NCI-H345 (cell line): ENCODE measurements at regions not wholly inside any gene's neighbourhood (a gene's known extent, or its start where the extent isn't known, plus 50 kb on each side); places are given as distances from the start of the nearest gene placed in this dataset.
"Not testable (repeated sequence)": the region's sequence is repeated elsewhere in the genome, so short reads cannot be mapped to it uniquely, and the experiment has no call there.

ENCODE experiments used
- DNase-seq: peaks from one replicate; lab custom pipeline; 2025; lab: John Stamatoyannopoulos, UW

DNA sequence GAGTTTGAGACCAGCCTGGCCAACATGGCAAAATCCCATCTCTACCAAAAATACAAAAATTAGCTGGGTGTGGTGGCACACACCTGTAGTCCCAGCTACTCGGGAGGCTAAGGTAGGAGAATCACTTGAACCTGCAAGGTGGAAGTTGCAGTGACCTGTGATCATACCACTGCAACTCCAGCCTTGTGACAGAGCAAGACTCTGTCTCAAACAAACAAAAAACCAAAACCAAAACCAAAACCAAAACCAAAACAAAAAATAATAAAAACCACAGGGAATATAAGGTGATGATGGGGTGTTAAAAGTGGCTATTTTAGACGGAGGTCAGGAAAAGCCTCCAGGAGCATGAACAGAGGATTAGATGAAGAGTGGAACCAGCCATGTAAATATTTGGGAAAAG, 96.3 kb upstream of the ARRDC3 start:
- not testable (repeated sequence) for DNase-seq

DNA sequence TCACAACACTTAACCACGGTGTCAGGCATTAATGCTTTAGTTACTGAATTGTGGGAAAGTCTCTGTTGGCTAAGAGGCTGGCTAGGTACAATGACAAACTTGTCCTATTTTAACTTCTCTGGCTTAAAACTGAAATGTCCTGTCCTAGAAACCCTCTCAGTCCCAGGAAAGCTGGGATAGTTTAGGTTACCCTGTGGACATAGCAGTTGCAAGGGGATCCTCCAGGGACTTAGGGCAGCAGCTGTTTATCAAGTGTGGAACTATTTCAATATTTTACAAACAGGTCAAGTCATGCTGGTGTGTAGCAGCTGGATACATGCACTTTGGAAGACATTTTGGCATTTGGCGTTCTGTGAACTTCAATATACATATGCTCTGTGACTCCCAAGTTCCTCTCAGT, 95.0 kb upstream of the ARRDC3 start:
- no peak for DNase-seq

DNA sequence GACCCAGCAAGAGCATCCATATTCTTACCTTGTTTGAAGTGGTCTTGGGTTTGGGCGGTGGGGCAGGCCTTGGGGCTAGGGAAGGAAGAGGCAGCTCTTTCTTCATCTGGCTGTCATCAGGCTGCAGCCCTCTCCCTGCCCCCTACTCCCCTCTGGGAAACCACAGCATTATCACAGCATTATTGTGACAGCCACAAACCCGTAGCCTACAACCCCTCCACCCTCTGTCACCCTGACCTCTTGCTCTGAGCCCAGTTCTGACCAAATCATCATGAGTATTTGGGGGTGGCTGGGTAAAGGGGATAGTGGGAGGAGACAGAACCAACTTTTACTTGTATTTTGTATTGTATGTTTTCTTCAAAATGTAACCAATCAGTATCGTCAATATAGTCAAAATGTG, 94.3 kb upstream of the ARRDC3 start:
- no peak for DNase-seq

DNA sequence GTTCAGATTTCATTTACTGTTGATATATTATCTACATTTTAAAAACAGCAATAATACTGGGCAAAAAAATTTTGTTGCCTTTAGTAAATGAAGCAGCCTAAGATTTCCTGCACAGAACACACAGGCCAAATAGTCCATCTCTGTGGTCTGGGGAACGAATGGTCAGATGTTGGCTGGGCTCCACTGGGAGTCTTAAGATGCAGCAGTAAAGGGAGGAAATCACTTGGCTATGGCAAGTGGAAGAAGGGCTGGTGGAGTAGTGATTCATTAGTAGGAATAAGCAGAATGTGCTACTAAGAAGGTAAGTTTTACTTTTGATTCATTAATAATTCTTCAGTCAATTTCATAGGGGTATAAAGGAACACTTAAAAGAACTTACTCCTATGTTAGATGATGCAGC, 91.1 kb upstream of the ARRDC3 start:
- no peak for DNase-seq

DNA sequence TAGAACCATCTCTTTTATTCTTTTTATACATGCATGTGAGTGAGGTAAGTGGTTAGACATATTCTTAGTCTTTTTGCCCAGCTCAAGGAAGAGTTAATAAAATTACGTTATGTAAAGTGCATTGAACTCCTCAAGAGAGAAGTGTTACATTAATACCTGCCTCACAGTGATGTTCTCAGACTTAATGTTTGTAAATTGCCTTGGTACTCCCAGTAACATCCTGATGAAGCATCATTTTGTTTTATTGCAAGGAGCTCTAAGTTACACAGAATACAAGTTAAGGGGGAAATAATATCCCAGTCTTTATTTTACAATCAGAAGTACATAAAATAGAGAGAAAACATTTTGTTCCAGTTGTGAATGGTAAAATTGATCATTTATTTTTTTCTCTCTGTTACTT, 89.5 kb upstream of the ARRDC3 start:
- DNase-seq: no peak

DNA sequence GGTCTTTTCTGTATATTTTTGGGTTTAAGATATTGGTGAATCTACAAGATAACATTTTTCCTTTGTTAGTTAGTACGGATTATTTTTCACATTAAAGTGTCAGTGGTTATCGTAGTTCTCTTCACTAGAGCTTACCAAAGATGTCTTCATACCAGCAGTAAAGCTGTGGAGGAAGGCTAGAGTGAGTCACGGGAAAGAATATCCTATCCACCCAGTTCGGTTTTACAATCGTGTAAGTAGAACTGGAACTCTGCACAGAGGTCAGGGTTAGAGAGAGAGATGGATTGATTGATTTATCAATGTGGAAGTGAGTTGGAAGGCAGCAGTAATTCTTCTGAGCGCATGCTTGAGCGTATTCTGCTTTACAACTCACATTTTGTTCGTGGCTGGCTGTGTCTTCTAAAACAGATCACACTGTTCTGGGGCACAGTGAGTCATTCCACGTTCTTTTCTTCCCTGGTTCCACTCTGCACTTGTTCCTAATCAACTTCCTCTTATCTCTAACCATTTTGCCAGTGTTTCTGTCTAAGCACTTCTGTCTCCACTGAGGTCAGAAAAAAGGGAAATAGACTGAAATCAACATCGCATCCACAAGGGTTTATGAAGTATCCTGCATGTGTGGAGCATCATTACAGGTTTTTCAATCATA, 86.5 kb upstream of the ARRDC3 start:
- DNase-seq: no peak

DNA sequence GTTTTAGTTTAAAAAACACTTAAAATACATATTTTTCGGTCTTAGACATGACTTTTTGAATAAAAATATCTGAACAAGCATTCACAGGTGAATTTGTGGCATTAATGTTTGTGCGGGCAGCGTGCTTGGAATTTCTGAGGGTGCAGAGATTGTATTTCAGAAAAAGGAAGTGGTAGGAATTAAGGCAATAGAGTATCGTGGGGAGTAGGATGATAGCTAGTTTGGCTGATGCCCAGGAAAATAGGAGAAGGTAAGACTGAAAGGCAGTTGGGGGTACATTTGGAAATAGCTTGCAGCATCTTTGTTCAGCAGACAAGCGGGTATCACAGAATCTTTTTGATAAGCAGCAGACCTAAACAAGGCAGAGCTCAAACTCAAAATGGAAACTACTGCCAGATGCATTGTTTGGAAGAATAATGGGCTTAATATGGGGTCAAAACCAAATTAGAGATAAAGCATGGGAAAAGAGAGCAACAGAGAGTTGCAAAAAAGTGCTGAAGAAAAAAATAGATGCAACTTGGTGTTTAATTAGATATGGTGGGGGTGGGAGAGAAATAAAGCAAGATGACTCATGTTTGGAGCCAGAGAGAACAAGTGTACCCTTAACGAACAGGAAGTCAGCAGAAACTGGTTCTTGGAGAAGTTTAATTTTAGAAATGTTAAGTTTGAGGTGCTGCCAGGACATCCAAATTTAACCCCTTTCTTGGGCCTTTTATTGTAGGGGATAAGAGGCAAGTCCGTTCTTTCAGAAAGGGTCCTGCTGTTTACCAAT, 85.7 kb upstream of the ARRDC3 start:
- DNase-seq: no peak

DNA sequence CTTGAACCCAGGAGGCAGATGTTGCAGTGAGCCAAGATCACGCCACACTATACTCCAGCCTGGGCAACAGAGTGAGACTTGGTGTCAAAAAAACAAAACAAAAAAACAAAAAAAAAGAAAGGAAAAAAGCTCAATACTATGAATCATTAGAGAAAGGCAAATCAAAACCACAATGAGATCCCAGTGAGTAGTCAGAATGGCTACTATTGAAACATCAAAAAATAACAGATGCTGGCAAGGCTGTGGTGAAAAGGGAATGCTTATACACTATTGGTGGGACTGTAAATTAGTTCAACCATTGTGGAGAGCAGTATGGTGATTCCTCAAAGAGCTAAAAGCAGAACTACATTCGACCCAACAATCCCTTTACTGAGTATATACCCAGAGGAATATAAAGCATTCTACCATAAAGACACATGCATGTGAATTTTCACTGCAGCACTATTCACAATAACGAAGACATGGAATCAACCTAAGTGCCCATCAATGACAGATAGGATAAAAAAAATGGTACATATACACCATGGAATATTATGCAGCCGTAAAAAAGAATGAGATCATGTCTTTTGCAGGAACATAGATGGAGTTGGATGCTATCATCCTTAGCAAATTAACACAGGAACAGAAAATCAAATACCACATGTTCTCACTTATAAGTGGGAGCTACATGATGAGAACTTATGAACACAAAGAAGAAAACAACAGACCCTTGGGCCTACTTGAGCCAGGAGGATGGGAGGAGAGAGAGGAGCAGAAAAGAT, 81.9 kb upstream of the ARRDC3 start:
- no peak for DNase-seq

DNA sequence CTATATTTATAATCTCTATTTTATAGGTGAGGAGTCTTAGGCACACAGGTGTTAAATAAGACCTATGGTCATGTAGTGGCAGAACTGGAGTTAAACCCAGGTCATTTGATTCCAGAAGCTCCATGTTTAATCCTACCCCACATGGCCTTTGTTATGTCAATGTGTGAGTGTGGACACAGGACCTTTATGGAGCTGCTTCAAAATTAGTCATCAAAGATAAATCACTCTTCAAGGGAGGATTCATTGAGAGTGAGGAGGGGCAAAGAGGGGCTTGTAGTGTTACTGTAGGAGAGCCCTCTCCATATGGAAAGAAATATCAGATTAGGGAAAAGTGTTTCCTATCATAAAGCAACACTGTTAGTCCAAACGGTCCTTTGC, 74.6 kb upstream of the ARRDC3 start:
- no peak for DNase-seq

DNA sequence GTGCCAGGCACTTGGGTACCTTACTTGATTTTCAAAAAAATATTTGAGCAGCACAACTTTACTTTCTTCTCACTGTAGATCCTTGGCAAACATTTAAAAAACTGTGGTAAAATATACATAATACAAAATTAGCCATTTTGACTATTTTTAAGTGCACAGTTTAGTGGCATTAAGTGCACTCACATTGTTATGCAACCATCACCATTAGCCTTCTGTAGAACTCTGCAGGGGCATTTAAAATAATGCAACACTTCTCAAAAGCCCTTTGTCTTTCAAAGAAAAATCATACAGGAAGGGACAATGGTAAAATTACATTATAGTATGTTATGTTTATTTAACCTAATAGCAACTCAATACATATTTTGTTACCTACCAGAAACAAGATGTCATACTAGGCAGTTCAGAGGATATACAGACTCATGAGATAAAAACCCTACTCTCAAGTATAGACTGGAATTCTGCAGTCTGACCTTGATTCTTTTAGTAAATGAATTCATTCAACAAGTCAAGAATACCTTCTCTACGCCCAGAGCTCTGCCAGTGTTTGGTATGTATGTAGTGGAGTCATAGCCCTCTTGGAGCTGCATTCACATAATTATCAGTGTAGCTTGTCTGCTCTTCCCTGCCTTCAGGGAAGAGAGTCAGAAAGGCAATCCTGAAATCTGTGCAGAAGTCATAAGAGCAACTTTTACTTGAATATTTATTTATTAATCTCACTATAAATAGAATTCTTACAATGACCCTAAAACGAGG, 74.0 kb upstream of the ARRDC3 start:
- DNase-seq: no peak

DNA sequence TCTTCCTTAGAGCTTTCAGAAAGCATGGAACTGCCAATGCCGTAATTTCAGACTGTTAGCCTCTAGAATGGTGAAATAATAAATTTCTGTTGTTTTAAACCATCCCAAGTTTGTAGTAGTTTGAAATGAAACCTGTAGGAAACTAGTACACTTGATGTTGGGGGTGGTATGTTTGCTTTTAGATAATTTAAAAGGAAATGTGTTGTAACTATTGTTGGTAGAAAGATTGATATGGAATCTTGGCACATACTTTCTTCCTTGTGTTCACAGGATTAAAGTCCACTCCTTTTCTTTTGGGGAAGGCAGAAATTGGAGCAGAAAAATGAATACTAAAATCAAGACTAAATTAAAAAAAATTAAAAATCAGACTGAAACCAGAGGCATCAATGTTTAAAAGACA, 66.0 kb upstream of the ARRDC3 start:
- DNase-seq: no peak

DNA sequence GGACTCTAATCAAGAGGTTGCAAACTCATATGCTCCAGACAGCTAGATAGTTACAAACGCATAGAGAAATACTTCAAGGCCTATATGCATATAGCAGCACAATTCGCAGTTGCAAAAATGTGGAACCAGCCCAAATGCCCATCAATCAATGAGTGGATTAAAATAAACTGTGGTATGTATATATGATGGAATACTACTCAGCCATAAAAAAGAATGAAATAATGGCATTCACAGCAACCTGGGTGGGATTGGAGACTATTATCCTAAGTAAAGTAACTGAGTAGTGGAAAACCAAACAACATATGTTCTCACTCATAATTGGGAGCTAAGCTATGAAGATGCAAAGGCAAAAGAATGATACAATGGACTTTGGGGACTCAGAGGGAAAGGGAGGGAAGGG, 65.0 kb upstream of the ARRDC3 start:
- not testable (repeated sequence) for DNase-seq

DNA sequence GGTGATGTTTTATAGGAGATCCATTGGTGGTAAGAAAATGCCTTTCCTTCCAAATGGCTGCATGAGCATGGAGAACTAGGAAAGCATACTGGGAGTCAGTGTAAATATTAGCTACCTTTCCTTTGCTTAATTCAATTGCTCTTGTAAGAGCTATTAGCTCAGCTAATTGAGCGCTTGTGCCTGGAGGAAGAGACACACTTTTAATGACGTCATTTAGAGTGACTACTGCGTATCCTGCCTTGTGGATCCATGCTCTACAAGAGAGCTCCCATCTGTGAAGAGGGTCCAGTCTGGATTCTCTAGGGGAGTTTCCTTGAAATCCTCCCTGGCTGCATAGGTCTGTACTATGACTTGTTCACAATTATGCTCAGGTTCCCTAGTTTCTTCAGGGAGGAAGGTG, 63.8 kb upstream of the ARRDC3 start:
- not testable (repeated sequence) for DNase-seq

DNA sequence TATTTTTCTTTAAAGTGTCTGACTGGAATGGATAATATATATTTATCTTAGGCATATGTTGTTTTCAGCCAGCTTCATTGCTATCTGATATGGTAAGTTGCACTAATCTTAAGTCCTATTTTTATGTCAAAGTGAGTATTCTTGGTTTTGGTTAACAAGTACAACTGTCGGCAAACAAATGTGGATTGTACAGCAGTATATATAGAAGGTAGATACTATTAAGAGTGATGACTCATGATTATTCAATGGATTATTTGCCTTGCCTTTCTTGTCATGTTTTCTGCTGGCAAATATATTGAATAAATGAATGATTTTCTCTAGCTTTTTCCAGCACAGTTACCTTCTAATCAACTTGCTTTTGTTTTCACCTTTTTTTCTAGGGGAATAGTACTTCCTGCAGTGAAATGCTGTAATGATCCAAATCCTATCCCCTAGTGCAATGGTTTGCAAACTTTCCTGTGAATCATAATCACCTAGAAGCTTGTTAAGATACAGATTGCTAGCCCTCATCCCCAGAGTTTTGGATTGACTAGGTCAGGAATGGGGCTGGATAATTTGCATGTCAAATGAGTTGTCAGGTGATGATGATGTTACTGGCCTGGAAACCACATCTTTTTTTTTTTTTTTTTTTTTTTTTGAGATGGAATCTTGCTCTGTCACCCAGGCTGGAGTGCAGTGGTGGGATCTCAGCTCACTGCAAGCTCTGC, 60.8 kb upstream of the ARRDC3 start:
- DNase-seq: no peak

DNA sequence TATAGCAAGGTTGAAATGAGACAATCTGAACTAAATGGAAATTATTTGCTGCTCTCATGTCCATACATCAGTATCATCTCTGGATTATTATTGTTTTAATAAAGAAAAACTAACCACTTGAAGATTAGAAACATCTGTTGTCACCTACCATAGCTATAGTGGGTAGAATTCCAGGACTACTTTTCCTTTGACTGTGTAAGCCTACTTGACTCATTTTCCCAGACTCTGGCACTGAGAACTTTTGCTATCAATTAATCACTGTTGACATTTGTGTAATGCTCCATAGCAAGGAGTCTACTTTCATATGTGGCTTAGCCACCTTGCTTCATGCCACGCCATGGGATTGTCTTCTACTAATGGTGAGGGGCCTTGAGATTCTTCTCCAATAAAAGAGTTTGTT, 59.9 kb upstream of the ARRDC3 start:
- no peak for DNase-seq

DNA sequence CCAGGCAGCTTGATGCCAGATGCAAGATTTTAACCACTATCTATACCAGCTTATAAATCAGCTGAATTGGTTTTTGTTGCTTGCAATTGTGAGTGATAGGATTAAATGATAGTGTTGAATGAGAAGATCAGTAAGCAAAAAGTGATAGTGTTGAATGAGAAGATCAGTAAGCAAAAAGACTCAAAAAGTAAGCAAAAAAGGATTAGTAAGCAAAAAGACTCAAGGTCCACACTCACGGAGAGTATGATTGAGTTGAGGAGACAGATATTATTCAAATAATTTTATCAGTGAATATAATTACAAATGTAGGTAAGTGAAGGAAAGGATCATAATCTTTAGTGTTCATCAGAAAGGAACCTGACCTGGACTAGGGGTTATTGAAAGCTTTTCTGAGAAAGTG, 58.0 kb upstream of the ARRDC3 start:
- DNase-seq: no peak

DNA sequence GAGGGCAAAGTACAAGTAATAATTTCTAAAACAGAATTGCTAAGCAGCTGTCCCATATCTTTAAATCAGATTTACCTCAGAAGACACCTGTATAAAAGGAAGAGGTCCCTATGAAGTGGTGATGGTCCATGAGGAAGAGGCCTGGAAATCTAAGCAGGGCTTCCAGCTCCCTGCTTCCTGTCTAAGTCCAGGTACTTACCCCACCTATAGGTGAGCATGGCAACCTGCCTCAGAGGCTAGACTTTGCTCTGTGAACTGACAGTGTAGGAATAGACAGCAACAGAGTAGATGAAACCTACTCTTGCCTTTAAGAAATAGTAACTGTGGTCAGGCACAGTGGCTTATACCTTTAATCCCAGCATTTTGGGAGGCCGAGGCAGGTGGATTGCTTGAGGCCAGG, 55.8 kb upstream of the ARRDC3 start:
- no peak for DNase-seq

DNA sequence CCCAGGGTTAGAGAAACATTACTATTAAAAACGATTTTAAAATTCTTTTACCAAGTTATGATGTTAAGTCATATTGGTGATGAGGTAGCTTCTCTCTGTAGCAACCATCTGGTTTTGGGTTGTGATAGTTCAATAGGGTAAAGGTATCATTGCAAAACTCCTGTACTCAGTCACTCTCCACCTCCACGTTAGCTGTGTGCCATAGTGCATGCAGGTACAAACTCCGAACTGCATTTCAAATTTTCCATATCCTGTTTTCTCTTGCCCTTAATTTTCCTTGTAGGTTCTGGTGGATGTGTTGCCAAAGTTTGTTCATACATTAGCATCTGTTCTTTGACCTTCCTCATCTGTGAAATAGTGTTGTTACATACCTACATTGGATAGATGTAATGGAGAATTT, 53.1 kb upstream of the ARRDC3 start:
- no peak for DNase-seq

DNA sequence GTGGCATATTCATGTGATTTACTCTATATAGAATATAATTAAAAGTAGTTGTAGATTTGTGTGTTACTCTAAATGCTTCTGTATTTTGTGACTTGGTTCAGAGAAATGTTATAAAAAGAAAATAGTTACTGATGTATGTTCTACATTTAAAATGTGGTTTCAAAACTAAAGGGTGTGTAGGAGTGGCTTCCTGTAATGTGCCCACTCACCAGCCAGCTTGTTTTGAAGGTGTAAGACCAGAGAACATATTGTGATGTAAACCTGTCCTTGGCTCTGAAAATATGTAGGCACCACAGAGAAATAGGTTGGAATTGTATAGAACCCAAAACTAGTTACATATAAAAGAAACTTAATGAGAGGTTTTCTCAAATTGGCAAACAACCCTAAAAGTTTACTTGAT, 51.2 kb upstream of the ARRDC3 start:
- no peak for DNase-seq

DNA sequence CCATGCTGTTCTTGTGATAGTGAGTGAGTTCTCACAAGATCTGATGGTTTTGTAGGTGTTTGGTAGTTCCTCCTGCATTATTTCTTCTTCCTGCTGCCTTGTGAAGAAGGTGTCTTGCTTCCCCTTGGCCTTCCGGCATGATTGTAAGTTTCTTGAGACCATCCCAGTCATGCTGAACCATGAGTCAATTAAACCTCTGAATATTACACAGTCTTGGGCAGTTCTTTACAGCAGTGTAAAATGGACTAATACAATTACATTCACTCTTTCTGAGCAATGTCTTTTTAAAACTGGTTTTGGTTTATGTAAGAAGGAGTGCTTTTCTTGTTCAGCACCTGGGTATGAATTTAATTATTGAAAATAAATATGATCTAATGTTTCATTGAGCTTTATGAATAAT, 50.7 kb upstream of the ARRDC3 start:
- DNase-seq: no peak
